GM13977 (cell line): ENCODE measurements at regions not wholly inside any gene's neighbourhood (a gene's known extent, or its start where the extent isn't known, plus 50 kb on each side); places are given as distances from the start of the nearest gene placed in this dataset.

ENCODE experiments used
- DNase-seq: peaks from one replicate; pipeline ENCODE4 v3.0.0; 2012; ENCODE audit warnings: low spot score
- in situ Hi-C: fragments of 300-500 bp; cut with MboI; formaldehyde crosslinking; loops from one replicate; pipeline ENCODE4 v1.12.0; 2022; ENCODE audit warnings: low sequenced_read_pairs, low pct_unique_long_range_greater_than_20kb, mixed read lengths, inconsistent platforms; ENCODE audit not compliant: unreplicated experiment
- TF ChIP-seq, protein P1 (sequence below): IDR thresholded peaks from 2 replicates; pipeline ENCODE4 v1.5.1; 2012; ENCODE audit warnings: mild to moderate bottlenecking, control low read depth; ENCODE audit not compliant: insufficient read depth; ENCODE audit errors: extremely low read depth, missing control alignments

DNA sequence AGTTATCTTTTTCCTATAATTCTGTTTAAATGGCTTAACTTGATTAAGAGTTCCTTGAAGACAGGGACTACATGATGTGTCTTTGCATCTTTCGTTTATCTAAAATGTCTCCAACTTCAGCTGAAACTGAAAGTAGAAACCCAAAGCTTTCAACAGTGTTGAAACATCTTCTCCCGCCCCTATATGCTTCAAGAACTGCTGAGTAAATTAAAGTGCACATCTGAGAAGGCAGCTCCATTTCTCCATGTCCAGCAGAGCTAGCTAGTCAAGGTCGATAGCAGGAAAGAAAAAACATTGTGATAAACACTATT lies 185.7 kb upstream of the TBL1X start:
- DNase-seq, result no peak
- TF ChIP-seq, protein P1, sequence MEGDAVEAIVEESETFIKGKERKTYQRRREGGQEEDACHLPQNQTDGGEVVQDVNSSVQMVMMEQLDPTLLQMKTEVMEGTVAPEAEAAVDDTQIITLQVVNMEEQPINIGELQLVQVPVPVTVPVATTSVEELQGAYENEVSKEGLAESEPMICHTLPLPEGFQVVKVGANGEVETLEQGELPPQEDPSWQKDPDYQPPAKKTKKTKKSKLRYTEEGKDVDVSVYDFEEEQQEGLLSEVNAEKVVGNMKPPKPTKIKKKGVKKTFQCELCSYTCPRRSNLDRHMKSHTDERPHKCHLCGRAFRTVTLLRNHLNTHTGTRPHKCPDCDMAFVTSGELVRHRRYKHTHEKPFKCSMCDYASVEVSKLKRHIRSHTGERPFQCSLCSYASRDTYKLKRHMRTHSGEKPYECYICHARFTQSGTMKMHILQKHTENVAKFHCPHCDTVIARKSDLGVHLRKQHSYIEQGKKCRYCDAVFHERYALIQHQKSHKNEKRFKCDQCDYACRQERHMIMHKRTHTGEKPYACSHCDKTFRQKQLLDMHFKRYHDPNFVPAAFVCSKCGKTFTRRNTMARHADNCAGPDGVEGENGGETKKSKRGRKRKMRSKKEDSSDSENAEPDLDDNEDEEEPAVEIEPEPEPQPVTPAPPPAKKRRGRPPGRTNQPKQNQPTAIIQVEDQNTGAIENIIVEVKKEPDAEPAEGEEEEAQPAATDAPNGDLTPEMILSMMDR, result no peak
- in situ Hi-C loops, result no loop called here

DNA sequence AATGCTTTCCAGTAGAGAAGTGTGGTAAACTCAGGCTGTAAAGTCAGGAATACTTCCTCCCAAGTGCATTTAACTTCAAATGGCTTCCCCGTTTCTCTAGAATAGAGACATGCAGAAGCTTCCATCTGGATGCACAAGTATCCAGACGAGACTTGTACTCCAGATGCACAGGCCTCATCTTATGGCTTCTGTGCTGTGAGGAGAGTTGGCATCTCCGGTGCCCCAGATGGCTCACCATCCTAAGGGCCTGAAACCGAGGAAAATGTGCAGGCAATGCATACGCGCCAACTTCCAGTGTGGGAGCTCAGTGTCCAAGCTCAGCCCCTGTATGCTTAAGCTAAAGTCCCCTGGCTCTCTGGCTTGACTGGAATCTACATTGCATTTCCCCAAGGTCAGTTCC lies 184.0 kb upstream of the TBL1X start:
- no peak for DNase-seq
- in situ Hi-C loops, result no loop called here
- TF ChIP-seq, protein P1, result no peak

DNA sequence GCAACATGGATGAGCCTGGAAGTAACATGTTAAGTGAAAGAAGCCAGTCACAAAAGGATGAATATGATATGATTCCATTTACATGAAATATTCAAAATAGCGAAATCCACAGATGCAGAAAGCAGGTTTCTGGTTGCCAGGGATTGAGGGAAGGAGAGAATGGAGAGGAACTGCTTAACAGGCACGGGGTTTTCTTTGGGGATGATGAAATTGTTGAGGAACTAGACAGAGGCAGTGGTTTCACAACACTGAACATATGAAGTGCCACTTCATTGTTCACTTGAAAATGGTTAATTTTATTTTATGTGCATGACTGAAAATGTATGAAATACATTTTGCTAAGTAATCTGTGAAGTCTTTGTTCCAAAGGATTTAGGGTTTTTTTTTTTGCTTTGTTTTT lies 182.5 kb upstream of the TBL1X start:
- no peak for DNase-seq
- in situ Hi-C loops, result no loop called here
- TF ChIP-seq, protein P1, result no peak

DNA sequence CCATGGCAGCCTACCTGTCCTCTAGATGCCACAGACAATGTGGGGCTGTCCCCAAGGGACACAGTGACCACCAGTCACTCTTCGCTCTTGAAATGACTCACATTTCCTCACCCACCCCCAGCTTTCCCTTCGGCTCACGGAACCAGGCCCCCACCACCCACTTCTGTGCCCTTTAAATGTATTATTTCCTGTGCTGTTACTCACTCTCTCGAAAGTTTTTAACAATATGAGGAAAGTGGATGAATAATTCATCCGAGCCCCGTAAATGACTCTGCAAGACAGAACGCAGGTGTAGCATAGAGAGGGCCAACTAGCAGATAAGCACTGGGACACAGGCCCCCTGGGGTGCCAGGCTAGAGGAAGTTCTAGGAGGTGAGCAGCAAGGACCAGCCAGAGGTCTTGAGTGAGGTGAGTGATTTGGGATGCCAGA lies 179.5 kb upstream of the TBL1X start:
- TF ChIP-seq, protein P1, result no peak
- in situ Hi-C loops, result no loop called here
- no peak for DNase-seq

DNA sequence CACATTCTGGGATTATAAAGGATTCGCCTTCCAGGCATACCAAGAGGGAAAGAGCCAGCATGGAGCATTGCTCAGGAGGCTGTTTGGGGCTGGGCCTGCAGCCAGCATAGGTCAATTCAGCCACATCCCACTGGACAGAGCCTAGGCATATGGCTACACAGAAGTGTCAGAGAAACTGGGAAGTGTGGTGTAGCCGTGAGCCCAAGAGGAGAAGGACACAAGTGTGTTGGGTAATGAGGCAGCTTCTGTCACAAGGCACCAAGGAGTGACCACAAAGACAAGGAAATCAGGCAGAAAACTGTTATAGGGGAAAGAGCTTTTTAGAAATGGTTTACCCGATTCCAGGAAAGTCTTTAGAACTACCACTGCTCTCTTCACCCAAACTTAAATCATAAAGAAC lies 178.6 kb upstream of the TBL1X start:
- in situ Hi-C loops, result no loop called here
- TF ChIP-seq, protein P1, result no peak
- DNase-seq, result no peak

DNA sequence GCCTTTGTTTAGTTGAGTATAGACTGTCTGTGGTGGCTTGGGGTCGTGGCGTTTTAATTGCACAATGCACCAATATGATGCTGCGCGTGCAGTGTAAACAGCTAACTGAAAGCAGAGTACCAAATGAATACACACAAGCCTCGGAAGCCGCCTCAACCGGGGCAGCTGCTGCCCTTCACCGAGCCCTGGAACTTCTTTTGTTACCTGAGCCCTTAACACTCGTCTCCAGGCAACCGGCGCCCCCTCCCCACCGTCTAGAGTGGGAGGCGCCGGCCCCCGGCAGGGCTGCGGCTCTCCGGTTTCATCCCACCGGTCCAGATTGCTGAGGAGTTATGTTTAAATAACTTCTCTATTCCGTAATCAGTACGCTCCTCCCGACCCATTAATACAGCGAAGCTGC lies 173.2 kb upstream of the TBL1X start:
- TF ChIP-seq, protein P1, result no peak
- DNase-seq, result no peak
- in situ Hi-C loops, result no loop called here

DNA sequence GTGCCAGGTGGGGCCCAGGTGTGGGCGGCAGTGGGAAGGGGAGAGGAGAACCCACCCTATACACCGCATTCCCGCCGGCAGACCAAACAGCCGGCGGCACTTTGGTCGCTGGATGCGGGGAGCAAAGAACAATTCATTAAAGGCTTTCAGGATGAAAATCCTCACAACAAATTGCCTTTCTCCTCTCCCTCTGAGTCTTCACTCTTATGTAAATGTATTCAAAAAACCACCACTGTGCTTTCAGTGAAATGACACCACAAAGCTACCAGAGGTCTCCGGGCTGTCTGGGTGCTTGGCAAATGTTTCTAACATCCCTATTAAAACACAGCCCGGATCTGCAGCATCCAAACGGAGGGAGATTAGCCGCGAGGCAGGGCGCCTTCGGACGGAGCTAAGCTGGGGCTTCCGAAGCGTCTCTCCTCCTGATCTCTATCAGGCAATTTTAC lies 171.8 kb upstream of the TBL1X start:
- TF ChIP-seq, protein P1, result no peak
- in situ Hi-C loops, result no loop called here
- no peak for DNase-seq
